Osteoblast (primary cell): ENCODE measurements at regions not wholly inside any gene's neighbourhood (a gene's known extent, or its start where the extent isn't known, plus 50 kb on each side); places are given as distances from the start of the nearest gene placed in this dataset. TPM values are rescaled to one million over a fixed set of nuclear protein-coding genes. Genes with fewer than 3 reads are reported as not detected.

Experiments used
- DNase-seq: peaks from one replicate; pipeline ENCODE4 v3.0.0; 2011; ENCODE audit warnings: low spot score, mixed read lengths; ENCODE audit not compliant: insufficient read length; ENCODE audit errors: missing footprints
- H2AFZ ChIP-seq: 2 replicates; pipeline ENCODE4 v1.6.0; 2011; ENCODE audit warnings: mild to moderate bottlenecking, low read length
- H3K27ac ChIP-seq: 2 replicates; pipeline ENCODE4 v1.5.1; 2011; ENCODE audit warnings: mild to moderate bottlenecking, low read depth, low read length, moderate library complexity
- H3K27me3 ChIP-seq: 2 replicates; pipeline ENCODE4 v1.6.0; 2012; ENCODE audit warnings: mild to moderate bottlenecking, control low read depth, inconsistent platforms, low read length, moderate library complexity; ENCODE audit not compliant: insufficient read depth
- H3K36me3 ChIP-seq: 2 replicates; pipeline ENCODE4 v1.5.1; 2011; ENCODE audit warnings: mild to moderate bottlenecking, low read length, control low read depth, moderate library complexity; ENCODE audit not compliant: insufficient read depth
- H3K4me1 ChIP-seq: 2 replicates; pipeline ENCODE4 v1.5.1; 2011; ENCODE audit warnings: mild to moderate bottlenecking, low read length, control low read depth, moderate library complexity; ENCODE audit not compliant: insufficient read depth
- H3K4me2 ChIP-seq: 2 replicates; pipeline ENCODE4 v1.6.0; 2011; ENCODE audit warnings: mild to moderate bottlenecking, low read length; ENCODE audit not compliant: insufficient read depth
- H3K4me3 ChIP-seq: fragments of 200-600 bp; sonication (generic); 3 replicates; pipeline ENCODE4 v1.5.1; 2012; ENCODE audit warnings: mild to moderate bottlenecking, low read length, inconsistent platforms; ENCODE audit not compliant: insufficient read depth
- H3K79me2 ChIP-seq: 2 replicates; pipeline ENCODE4 v1.6.0; 2012; ENCODE audit warnings: mild to moderate bottlenecking, low read length, control low read depth, inconsistent platforms; ENCODE audit not compliant: insufficient read depth
- H3K9me3 ChIP-seq: 2 replicates; pipeline ENCODE4 v1.5.1; 2011; ENCODE audit warnings: low read depth, low read length, control low read depth
- H4K20me1 ChIP-seq: 2 replicates; pipeline ENCODE4 v1.6.0; 2012; ENCODE audit warnings: mild to moderate bottlenecking, low read length, control low read depth; ENCODE audit not compliant: insufficient read depth
- CTCF ChIP-seq: IDR thresholded peaks from 2 replicates; pipeline ENCODE4 v1.5.1; 2011; ENCODE audit warnings: mild to moderate bottlenecking, low read depth, low read length, moderate library complexity; ENCODE audit errors: extremely low read depth
- small RNA-seq: library from RNA; depleted of rRNA; stranded (forward); fragments of <200 nt; gene quantifications from one replicate; pipeline ENCODE3, GENCODE V24; 2012

- H2AFZ ChIP-seq, result no peak overlapping the region
- H3K36me3 ChIP-seq, result no peaks in the 10 kb centered on the region
- H3K27ac ChIP-seq, result no peak overlapping the region
- H3K4me2 ChIP-seq, result no peak overlapping the region
- DNase-seq, result no peak
- H3K79me2 ChIP-seq, result no peaks in the 10 kb centered on the region
- no peaks in the 10 kb centered on the region for H3K9me3 ChIP-seq
- no peak for TF ChIP-seq CTCF
- H4K20me1 ChIP-seq, result no peaks in the 10 kb centered on the region
- H3K27me3 ChIP-seq, result no peaks in the 10 kb centered on the region
- H3K4me3 ChIP-seq, result no peak overlapping the region
- peaks cover 6% of the 10 kb centered on the region for H3K4me1 ChIP-seq
Observed at GRCh38 chr13:73133531-73133930, 74.7 kb downstream of the KLF5 start.

GRCh38 chr13:73131247-73131646 is 72.4 kb downstream of the KLF5 start:
- DNase-seq, result no peak
- Histone ChIP-seq H3K9me3 (no peaks in the 10 kb centered on the region), H3K36me3 (no peaks in the 10 kb centered on the region), H3K27ac (no peak overlapping the region), H2AFZ (no peak overlapping the region), H3K79me2 (no peaks in the 10 kb centered on the region), H3K27me3 (no peaks in the 10 kb centered on the region), H4K20me1 (no peaks in the 10 kb centered on the region), H3K4me3 (no peak overlapping the region), H3K4me1 (no peaks in the 10 kb centered on the region), H3K4me2 (no peak overlapping the region)
- TF ChIP-seq CTCF, result no peak

- no peak for TF ChIP-seq CTCF
- Histone ChIP-seq H3K4me3 (no peak overlapping the region), H4K20me1 (no peaks in the 10 kb centered on the region), H3K27ac (no peak overlapping the region), H2AFZ (no peak overlapping the region), H3K36me3 (no peaks in the 10 kb centered on the region), H3K9me3 (no peaks in the 10 kb centered on the region), H3K79me2 (no peaks in the 10 kb centered on the region), H3K4me1 (no peaks in the 10 kb centered on the region), H3K27me3 (no peaks in the 10 kb centered on the region), H3K4me2 (no peak overlapping the region)
- DNase-seq, result no peak
Observed at GRCh38 chr13:73129023-73129422, 70.2 kb downstream of the KLF5 start.

Small RNA genes lying in the stretch of these regions (small RNA-seq; reads per million reads assigned to genes)
- gene AL162376.1 (not detected), gene RNU4-10P (not detected), gene RNY1P8 (not detected)
